GM12873 (cell line): ENCODE measurements at regions not wholly inside any gene's neighbourhood (a gene's known extent, or its start where the extent isn't known, plus 50 kb on each side); places are given as distances from the start of the nearest gene placed in this dataset.

Experiments used
- TF ChIP-seq, protein P1 (sequence below): IDR thresholded peaks from 2 replicates; pipeline ENCODE4 v1.5.1; 2012; ENCODE audit warnings: low read depth, mild to moderate bottlenecking, moderate library complexity, low read length, control low read depth; ENCODE audit not compliant: insufficient read depth; ENCODE audit errors: missing control alignments

DNA sequence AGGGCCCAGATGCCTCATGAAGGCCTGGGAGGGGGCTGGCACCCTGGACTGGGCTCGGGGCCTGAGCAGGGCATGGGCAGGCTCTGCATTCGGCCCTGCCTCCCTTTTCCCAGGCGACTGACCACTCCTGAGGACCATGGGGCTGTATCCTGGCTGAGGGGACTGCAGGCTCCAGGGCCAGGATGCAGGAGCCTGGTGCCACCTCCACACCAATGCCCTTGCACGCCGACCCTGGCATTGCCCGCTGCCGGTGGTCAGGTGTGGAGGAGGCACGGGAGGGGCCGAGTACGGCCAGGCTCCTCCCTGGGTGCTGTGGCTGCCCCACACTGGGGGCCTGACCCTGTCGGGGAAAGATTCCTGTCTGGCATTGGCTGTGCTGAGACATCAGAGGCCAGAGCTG is 128.9 kb downstream of the SIK1 start:
- TF ChIP-seq, protein P1, sequence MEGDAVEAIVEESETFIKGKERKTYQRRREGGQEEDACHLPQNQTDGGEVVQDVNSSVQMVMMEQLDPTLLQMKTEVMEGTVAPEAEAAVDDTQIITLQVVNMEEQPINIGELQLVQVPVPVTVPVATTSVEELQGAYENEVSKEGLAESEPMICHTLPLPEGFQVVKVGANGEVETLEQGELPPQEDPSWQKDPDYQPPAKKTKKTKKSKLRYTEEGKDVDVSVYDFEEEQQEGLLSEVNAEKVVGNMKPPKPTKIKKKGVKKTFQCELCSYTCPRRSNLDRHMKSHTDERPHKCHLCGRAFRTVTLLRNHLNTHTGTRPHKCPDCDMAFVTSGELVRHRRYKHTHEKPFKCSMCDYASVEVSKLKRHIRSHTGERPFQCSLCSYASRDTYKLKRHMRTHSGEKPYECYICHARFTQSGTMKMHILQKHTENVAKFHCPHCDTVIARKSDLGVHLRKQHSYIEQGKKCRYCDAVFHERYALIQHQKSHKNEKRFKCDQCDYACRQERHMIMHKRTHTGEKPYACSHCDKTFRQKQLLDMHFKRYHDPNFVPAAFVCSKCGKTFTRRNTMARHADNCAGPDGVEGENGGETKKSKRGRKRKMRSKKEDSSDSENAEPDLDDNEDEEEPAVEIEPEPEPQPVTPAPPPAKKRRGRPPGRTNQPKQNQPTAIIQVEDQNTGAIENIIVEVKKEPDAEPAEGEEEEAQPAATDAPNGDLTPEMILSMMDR: no peak

DNA sequence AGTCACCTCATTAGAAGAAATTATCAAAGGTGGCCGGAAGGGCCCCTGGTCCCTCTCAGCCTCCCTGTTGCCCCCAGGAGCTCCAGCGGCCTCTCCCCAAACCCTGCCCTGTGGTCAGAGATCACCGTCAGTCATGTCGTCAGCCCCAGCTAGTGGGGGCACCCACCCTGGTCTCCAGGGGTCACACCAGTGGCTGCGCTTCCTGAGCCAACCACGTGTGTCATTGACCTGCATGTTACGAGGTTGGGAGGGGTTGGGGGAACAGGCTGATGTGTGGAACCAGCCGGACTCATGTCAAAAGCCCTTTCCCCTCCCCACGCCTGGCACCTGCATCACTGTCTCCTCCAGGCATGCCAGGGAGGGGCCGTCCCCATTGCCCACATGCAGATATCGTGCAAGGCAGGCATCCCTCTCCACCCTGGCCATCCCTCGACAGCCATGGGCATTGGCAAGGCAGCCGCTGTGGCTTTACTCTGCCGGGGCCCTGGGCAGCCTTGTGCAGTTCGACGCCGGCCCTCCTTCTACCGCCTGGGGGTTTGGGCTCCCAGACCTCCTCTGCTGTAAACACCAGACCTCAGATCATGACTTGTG is 128.7 kb downstream of the CRYAA start:
- TF ChIP-seq, protein P1: no peak

DNA sequence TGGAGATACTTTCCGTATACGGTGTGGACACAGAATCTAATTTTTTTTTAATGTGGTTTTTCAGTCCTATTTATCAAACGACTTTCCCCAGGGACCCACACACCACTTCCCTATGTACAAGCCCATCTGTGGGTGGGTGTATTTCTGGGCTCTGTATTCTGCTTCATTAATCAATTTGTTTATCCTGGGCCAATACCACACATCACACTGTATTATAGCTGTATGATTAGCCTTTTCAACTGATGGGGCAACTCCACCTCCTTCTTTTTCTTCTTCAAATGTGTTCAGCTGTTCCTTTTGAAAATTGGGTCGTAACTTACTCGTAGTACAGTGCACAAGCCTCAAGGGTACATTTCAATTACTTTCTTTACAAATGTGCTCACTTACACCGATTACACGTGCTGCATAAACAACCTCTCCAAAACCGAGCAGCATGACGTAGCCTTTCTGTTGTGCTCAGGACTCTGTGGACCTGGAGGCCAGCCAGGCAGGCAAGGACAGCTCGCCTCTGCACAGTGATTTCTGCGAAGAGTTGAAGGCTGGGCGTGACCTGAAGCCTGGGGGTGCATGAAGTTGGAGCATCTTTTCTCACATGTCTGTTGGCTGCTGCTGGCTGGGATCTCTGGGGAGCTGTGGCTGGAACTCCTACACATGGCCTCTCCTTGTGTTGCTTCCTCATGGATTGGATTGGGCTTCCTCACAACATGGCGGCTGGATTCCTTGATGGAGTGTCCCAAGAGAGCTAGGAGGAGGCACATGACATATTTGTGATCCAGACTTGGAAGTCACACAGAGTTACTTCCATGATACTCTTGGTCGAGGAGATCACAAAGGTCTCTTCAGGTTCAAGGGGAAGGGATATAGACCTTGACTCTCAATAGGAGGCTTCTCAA is 126.5 kb downstream of the CRYAA start:
- TF ChIP-seq, protein P1: no peak

GRCh38 chr21:43294194-43294902 is 125.5 kb downstream of the CRYAA start:
- TF ChIP-seq, protein P1: no peak

DNA sequence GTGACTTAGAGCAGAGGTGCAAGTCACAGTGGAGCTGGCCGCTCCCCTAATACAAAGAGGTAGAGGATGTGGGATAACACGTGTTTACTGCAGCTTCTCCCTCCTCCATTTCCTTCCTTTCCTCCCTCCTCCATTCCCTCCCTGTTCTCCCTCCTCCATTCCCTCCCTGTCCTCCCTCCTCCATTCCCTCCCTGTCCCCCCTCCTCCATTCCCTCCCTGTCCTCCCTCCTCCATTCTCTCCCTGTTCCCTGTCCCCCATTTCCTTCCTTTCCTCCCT is 124.0 kb downstream of the CRYAA start:
- TF ChIP-seq, protein P1: no peak

DNA sequence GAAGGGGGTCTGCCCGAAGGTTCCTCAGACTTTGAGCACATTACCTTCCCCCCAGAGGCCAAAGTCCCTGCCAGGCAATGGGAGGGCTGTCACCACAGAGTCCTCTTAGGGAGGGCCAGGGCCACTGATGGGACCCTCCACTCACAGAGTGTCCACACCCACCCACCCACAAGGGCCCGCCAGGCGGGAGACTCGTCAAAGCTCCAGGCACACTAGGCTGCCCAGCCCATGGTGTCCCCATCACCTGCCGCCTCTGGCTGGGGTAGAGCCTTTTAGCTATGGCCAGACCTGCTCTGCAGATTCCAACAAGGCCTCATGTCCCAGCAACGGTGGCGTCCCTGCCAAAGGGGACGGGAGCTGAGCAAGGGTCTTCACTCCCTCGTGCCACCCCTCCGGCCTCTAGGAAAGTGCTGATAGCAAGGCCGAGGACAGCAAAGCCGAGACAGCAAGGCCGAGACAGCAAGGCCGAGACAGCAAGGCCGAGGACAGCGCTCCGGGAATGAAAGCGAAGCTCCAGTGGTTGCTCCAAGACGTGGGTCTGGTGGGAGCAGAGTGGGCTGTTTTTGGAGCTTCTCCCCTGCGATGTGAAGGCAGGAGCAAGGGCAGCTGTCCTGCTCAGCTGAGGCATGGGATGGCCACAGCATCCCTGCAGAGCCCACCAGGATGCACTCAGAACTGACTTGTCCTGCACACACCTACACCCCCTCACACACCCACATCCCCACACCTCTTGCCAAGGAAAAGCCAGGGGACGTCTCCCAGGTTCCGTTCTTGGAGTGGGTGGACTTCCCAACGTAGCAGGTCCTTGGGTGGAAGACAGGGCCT is 123.4 kb downstream of the CRYAA start:
- TF ChIP-seq, protein P1: no peak
